ENCODE measurements at regions not wholly inside any gene's neighbourhood (a gene's known extent, or its start where the extent isn't known, plus 50 kb on each side); places are given as distances from the start of the nearest gene placed in this dataset.
"Not testable (repeated sequence)": the region's sequence is repeated elsewhere in the genome, so short reads cannot be mapped to it uniquely, and the experiment has no call there.

- no peak for DNase-seq
Measured at GRCh38 chr4:128758314-128758922, 51.1 kb upstream of the JADE1 start.

DNA sequence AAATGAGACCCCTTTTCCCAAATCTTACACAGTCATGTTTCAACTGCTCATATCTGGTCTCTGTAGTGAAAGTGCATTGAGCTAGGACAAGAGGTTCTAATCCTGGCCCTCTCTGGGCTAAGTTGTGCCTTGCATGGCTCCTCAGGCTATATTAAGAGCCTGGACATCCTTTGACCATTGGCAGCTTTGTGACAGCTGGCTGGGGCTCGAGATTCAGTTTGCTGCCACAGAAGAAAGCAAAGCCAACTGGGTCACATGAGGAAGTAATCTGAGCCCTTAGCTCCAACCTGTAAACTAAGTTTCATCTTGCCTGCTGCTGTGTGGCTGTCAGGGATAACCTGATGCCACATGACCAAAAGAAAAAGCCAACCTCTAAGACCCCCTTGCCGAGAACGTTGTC, 51.8 kb upstream of the JADE1 start:
- DNase-seq = no peak

- no peak for DNase-seq
Measured at GRCh38 chr4:128751354-128751753, 58.1 kb upstream of the JADE1 start.

GRCh38 chr4:128741748-128742147, 67.8 kb upstream of the JADE1 start:
- DNase-seq = not testable (repeated sequence)

GRCh38 chr4:128737098-128737513, 72.4 kb upstream of the JADE1 start:
- no peak for DNase-seq

GRCh38 chr4:128735714-128736113, 73.8 kb upstream of the JADE1 start:
- no peak for DNase-seq

- DNase-seq = no peak
Measured at GRCh38 chr4:128728190-128728589, 81.3 kb upstream of the JADE1 start.

- no peak for DNase-seq
Measured at GRCh38 chr4:128727658-128728057, 81.8 kb upstream of the JADE1 start.

GRCh38 chr4:128725405-128726055, 84.0 kb upstream of the JADE1 start:
- no peak for DNase-seq

DNA sequence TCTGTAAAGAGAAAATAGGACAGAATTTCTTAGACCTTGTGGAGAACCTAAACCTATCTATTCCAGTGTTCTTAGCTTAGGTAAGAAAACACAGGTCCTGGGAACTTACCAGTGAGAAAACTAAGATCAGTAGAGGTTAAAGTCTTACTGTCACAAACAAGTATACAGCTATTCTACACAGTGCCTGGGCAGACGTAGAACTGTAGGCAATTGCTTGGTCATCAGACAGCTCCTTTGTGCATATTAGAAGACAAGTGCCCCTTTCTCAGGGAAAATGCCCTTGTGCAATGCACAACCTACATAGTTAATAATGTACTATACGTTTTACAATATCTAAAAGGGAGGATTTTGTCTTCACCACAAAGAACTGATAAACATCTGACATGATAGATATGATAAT, 86.6 kb upstream of the JADE1 start:
- no peak for DNase-seq

GRCh38 chr4:128721896-128722295, 87.6 kb upstream of the JADE1 start:
- no peak for DNase-seq

GRCh38 chr4:128720270-128720669, 89.2 kb upstream of the JADE1 start:
- DNase-seq = no peak

DNA sequence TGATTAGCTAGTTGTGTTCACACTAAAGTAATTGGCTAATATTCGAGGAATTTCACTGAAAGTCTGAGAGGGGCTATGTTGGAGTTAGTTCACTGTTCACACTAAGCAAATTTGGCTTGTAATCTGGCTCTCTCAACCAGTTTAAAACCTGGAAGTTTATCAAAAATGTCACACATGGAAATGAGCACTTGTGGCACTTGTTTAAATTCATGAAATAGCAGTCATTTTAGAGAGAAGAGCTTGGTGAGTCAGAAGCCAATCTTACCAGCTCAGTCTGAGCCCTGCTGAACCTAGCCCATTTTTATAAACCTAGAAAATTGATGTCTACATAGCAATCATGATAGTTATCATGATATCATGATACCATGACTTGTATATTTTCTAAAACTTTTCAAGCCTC, 90.7 kb upstream of the JADE1 start:
- no peak for DNase-seq

DNA sequence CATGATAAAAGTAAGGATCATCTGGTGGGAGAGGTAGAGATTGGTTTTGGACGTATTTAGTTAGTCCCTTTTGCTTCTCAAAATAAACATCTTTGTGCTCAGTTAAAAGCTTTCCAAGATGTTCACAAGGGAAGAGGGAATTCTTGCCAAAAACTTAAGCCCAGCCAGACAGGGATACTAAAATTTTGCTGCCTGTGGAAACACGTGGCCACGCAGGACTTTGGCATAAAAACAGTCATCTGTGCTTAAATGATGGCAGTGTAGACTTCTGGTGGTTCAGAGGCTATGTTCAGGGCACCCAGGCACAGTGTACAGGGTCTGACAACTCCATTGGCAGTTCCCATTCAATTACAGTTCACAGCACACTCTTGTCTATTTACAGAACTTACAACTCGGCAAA, 93.2 kb upstream of the JADE1 start:
- DNase-seq = no peak

- no peak for DNase-seq
Measured at GRCh38 chr4:128715616-128716015, 93.9 kb upstream of the JADE1 start.

- DNase-seq = peak; percentile 21
Measured at GRCh38 chr4:128711361-128711760, 98.1 kb upstream of the JADE1 start.

DNA sequence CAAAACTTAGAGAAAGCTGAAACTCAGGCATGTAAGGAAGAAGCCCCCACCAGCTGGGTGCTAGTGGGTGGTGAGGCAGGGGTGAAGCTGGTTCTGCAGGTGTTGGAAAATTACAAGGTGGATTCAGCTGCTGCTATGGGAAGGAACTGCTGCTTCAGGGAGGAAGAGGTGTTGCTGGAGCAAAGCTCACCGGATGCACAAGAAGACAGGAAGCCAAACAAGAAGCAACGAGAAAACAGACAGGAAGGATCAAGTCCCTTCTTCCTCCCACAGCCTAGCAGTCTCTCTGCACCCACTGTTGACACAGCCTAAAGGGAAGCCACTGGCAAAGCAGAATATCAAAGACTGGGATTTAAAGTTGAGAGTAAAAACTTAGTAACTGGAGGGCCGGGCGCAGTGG, 100.2 kb upstream of the JADE1 start:
- DNase-seq = no peak

DNA sequence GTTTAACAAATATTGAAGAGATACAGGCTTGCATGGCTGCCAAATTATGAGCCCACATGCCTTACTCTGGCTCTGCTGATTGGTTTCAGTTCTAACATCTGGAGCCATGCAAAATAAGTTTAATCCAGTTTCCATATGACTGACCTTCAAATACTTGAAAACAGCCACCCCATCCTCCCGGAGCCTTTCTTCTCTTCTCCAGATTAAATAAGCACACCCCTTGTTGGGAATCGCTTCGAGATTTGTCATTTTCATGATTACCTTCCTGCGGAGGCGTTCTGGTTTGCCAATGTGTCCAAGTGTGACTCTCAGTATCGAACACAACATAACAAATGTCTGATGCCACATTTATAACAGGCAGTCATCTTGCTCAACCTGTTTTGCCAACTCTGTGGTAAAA, 101.6 kb upstream of the JADE1 start:
- DNase-seq = no peak

DNA sequence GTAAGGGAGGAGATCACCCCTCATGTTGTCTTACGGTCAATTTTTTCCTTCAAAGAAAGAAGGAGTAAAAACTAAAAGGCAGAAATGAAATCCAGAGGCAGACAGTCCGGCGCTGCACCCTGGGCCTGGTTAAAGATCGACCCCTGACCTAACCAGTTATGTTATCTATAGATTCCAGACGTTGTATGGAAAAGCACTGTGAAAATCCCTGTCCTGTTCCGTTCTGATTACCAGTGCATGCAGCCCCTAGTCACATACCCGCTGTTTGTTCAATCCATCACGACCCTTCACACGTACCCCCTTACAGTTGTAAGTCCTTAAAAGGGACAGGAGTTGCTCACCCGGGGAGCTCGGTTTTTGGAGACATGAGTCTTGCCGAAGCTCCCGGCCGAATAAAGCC, 105.6 kb upstream of the JADE1 start:
- no peak for DNase-seq

- DNase-seq = no peak
Measured at GRCh38 chr4:128700659-128701350, 108.7 kb upstream of the JADE1 start.

- DNase-seq = no peak
Measured at GRCh38 chr4:128698386-128698785, 111.1 kb upstream of the JADE1 start.

GRCh38 chr4:128697323-128697722, 112.2 kb upstream of the JADE1 start:
- DNase-seq = no peak

GRCh38 chr4:128690011-128690410, 119.5 kb upstream of the JADE1 start:
- DNase-seq = no peak

DNA sequence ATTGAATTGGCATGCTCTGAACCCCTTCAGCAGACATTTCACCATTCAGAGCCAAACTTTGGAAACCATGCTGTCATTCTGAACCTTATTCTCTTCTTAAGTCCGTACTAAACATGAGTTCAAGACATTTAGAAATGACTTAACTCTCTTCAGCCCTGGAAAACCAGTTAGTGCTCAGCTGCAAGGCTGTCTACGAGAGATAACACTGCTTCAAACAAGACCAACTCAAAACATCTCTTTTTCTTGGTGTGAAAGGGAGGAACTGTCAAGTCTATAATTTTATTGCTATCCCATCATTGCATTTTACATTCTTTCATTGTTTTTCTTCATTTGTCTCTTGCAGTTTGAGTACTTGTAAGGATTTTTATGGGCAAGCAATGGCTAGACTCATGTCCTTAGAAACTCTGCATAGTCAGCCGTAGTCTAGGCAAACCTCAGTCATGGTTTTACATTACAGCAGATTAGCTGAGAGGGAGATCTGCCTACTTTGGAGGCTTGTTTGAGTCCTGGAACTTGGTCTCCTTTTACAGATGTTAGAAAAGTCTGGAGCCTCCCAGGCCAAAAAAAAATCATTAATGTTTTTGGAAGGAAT, 120.6 kb upstream of the JADE1 start:
- no peak for DNase-seq
